Neural cell (in vitro differentiated cells): ENCODE measurements at regions not wholly inside any gene's neighbourhood (a gene's known extent, or its start where the extent isn't known, plus 50 kb on each side); places are given as distances from the start of the nearest gene placed in this dataset.

ENCODE experiments used
- H2AFZ ChIP-seq: fragments of 200-600, 300-800 bp; sonication (generic), shearing (Covaris generic); 2 replicates; pipeline ENCODE4 v1.6.0; 2014; ENCODE audit warnings: low read depth, mild to moderate bottlenecking, antibody characterized with exemption, low read length, moderate library complexity
- H3F3A ChIP-seq: fragments of 200-600 bp; shearing (Covaris generic); 2 replicates; pipeline ENCODE4 v1.6.1; 2016; ENCODE audit warnings: mild to moderate bottlenecking, moderate library complexity, mixed read lengths, antibody characterized with exemption, low read length; ENCODE audit not compliant: insufficient read depth, poor library complexity, severe bottlenecking
- H3K27ac ChIP-seq: fragments of 200-600, 300-800 bp; sonication (generic), shearing (Covaris generic); 2 replicates; pipeline ENCODE4 v1.5.1; 2014; ENCODE audit warnings: mild to moderate bottlenecking, low read length, moderate library complexity
- H3K27me3 ChIP-seq: fragments of 300-800, 200-600 bp; sonication (generic), shearing (Covaris generic); 2 replicates; pipeline ENCODE4 v1.6.0; 2014; ENCODE audit warnings: mild to moderate bottlenecking, low read depth, low read length, moderate library complexity; ENCODE audit not compliant: insufficient read depth
- H3K36me3 ChIP-seq: fragments of 300-800, 200-600 bp; sonication (generic), shearing (Covaris generic); 2 replicates; pipeline ENCODE4 v1.5.1; 2014; ENCODE audit warnings: mild to moderate bottlenecking, antibody characterized with exemption, low read length, moderate library complexity; ENCODE audit not compliant: insufficient read depth
- H3K4me2 ChIP-seq: fragments of 300-800, 200-600 bp; sonication (generic), shearing (Covaris generic); 2 replicates; pipeline ENCODE4 v1.6.0; 2014; ENCODE audit warnings: mild to moderate bottlenecking, low read length
- H3K4me3 ChIP-seq: fragments of 300-800, 200-600 bp; sonication (generic), shearing (Covaris generic); 2 replicates; pipeline ENCODE4 v1.5.1; 2014; ENCODE audit warnings: mild to moderate bottlenecking, low read length, moderate library complexity
- H3K79me2 ChIP-seq: fragments of 200-600 bp; shearing (Covaris generic); replicated peaks from 2 replicates; pipeline ENCODE4 v1.6.0; 2014; ENCODE audit warnings: mild to moderate bottlenecking, low read length, moderate library complexity; ENCODE audit not compliant: insufficient read depth
- H3K9ac ChIP-seq: fragments of 300-800, 200-600 bp; sonication (generic), shearing (Covaris generic); 2 replicates; pipeline ENCODE4 v1.6.1; 2016; ENCODE audit warnings: mild to moderate bottlenecking, low read length, mixed read lengths
- H3K9me2 ChIP-seq: fragments of 200-600 bp; shearing (Covaris generic); 2 replicates; pipeline ENCODE4 v1.6.1; 2016; ENCODE audit warnings: mild to moderate bottlenecking, low read length, mixed read lengths; ENCODE audit not compliant: insufficient read depth
- H3K9me3 ChIP-seq: fragments of 200-600, 300-800 bp; sonication (generic), shearing (Covaris generic); 2 replicates; pipeline ENCODE4 v1.6.1; 2016; ENCODE audit warnings: mild to moderate bottlenecking, mixed run types, low read length, moderate library complexity, mixed read lengths
- H4K20me1 ChIP-seq: fragments of 200-600 bp; shearing (Covaris generic); 2 replicates; pipeline ENCODE4 v1.6.1; 2016; ENCODE audit warnings: mild to moderate bottlenecking, mixed run types; ENCODE audit not compliant: insufficient read depth
- EP300 ChIP-seq: fragments of 450-650 bp; conservative IDR thresholded peaks from 2 replicates; pipeline ENCODE4 v1.6.1; 2014; ENCODE audit warnings: antibody characterized with exemption, mild to moderate bottlenecking, moderate library complexity; ENCODE audit not compliant: poor library complexity, severe bottlenecking
- EZH2 ChIP-seq: fragments of 200-600, 300-800 bp; shearing (Covaris generic), sonication (generic); IDR thresholded peaks from 2 replicates; pipeline ENCODE4 v1.6.1; 2014; ENCODE audit warnings: antibody characterized with exemption, low read length, borderline replicate concordance, mild to moderate bottlenecking; ENCODE audit not compliant: insufficient read depth, poor library complexity, severe bottlenecking
- MXI1 ChIP-seq: fragments of 450-650 bp; conservative IDR thresholded peaks from 2 replicates; pipeline ENCODE4 v1.6.1; 2014; ENCODE audit warnings: antibody characterized with exemption, mild to moderate bottlenecking; ENCODE audit not compliant: poor library complexity, severe bottlenecking
- POLR2AphosphoS5 ChIP-seq: IDR thresholded peaks from 2 replicates; pipeline ENCODE4 v1.6.1; 2012
- RAD21 ChIP-seq: fragments of 450-650 bp; conservative IDR thresholded peaks from 2 replicates; pipeline ENCODE4 v1.6.1; 2014; ENCODE audit warnings: antibody characterized with exemption, mild to moderate bottlenecking, moderate library complexity
- REST ChIP-seq: IDR thresholded peaks from 2 replicates; pipeline ENCODE4 v1.6.1; 2012; ENCODE audit warnings: borderline replicate concordance
- SMC3 ChIP-seq: fragments of 450-650 bp; conservative IDR thresholded peaks from 2 replicates; pipeline ENCODE4 v1.6.1; 2014; ENCODE audit warnings: antibody characterized with exemption, mild to moderate bottlenecking, moderate library complexity; ENCODE audit not compliant: poor library complexity
- TAF1 ChIP-seq: IDR thresholded peaks from 2 replicates; pipeline ENCODE4 v1.6.1; 2012; ENCODE audit warnings: low read depth
- TF ChIP-seq, protein P1 (sequence below): fragments of 450-650 bp; IDR thresholded peaks from 2 replicates; pipeline ENCODE4 v1.5.1; 2014; ENCODE audit warnings: antibody characterized with exemption, mild to moderate bottlenecking, moderate library complexity; ENCODE audit not compliant: poor library complexity, severe bottlenecking

- no peak overlapping the region for H2AFZ ChIP-seq
- H3F3A ChIP-seq: no peaks in the 10 kb centered on the region
- no peak overlapping the region for H3K4me3 ChIP-seq
- H3K9me3 ChIP-seq: peaks cover 3% of the 10 kb centered on the region
- H3K9ac ChIP-seq: no peak overlapping the region
- H3K36me3 ChIP-seq: no peaks in the 10 kb centered on the region
- H3K27ac ChIP-seq: no peak overlapping the region
- no peaks in the 10 kb centered on the region for H3K79me2 ChIP-seq
- H4K20me1 ChIP-seq: no peaks in the 10 kb centered on the region
- TF ChIP-seq EP300 (no peak), POLR2AphosphoS5 (no peak), MXI1 (no peak), EZH2 (no peak), TAF1 (no peak), REST (no peak), SMC3 (no peak), RAD21 (no peak)
- TF ChIP-seq, protein P1, sequence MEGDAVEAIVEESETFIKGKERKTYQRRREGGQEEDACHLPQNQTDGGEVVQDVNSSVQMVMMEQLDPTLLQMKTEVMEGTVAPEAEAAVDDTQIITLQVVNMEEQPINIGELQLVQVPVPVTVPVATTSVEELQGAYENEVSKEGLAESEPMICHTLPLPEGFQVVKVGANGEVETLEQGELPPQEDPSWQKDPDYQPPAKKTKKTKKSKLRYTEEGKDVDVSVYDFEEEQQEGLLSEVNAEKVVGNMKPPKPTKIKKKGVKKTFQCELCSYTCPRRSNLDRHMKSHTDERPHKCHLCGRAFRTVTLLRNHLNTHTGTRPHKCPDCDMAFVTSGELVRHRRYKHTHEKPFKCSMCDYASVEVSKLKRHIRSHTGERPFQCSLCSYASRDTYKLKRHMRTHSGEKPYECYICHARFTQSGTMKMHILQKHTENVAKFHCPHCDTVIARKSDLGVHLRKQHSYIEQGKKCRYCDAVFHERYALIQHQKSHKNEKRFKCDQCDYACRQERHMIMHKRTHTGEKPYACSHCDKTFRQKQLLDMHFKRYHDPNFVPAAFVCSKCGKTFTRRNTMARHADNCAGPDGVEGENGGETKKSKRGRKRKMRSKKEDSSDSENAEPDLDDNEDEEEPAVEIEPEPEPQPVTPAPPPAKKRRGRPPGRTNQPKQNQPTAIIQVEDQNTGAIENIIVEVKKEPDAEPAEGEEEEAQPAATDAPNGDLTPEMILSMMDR: no peak
- no peaks in the 10 kb centered on the region for H3K27me3 ChIP-seq
- no peaks in the 10 kb centered on the region for H3K9me2 ChIP-seq
- no peak overlapping the region for H3K4me2 ChIP-seq
Measured at GRCh38 chr15:29208836-29209235, 60.8 kb downstream of the NSMCE3 start.

- H3K4me2 ChIP-seq: no peak overlapping the region
- no peak overlapping the region for H3K27ac ChIP-seq
- H3F3A ChIP-seq: no peaks in the 10 kb centered on the region
- H3K9ac ChIP-seq: no peak overlapping the region
- H3K9me3 ChIP-seq: peaks cover 3% of the 10 kb centered on the region
- H3K36me3 ChIP-seq: no peaks in the 10 kb centered on the region
- no peak for TF ChIP-seq POLR2AphosphoS5
- TF ChIP-seq, protein P1: no peak
- no peak for TF ChIP-seq RAD21
- no peak for TF ChIP-seq MXI1
- TF ChIP-seq REST: no peak
- TF ChIP-seq EP300: no peak
- TF ChIP-seq SMC3: no peak
- TF ChIP-seq TAF1: no peak
- TF ChIP-seq EZH2: no peak
- no peaks in the 10 kb centered on the region for H3K27me3 ChIP-seq
- no peak overlapping the region for H2AFZ ChIP-seq
- no peaks in the 10 kb centered on the region for H4K20me1 ChIP-seq
- H3K4me3 ChIP-seq: no peak overlapping the region
- no peaks in the 10 kb centered on the region for H3K79me2 ChIP-seq
- H3K9me2 ChIP-seq: no peaks in the 10 kb centered on the region
Measured at GRCh38 chr15:29208352-29208751, 61.3 kb downstream of the NSMCE3 start.
